ENCODE measurements at regions not wholly inside any gene's neighbourhood (a gene's known extent, or its start where the extent isn't known, plus 50 kb on each side); places are given as distances from the start of the nearest gene placed in this dataset.

DNA sequence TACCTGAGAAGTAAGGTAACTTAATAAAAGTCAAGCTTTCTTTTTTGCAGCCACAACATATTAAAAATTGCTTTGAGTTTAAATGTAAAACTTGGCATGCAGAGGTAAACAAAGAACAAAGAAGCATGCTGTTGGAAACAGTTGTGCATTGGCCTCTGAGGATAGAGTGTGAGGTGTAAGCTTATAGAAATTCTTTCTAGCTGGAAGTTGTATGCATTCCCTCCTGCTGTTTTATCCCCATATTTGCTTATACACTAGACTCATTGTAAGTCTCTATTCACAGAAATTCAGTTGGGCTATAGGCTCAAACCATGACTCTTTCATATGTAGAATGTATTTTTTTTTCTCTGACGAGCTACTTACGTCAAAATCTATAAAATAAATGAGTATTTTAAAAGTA, 316.3 kb downstream of the SLC6A15 start:
- Histone ChIP-seq H3K4me3 (no peak overlapping the region), H3K4me1 (no peaks in the 10 kb centered on the region), H3K27me3 (no peaks in the 10 kb centered on the region), H3K9me3 (no peaks in the 10 kb centered on the region), H3K27ac (no peak overlapping the region), H3K36me3 (no peaks in the 10 kb centered on the region)
- 70 to 81% methylated on average over 2 of the region's 2 CpGs for WGBS, 2 donors
- ATAC-seq (ENCODE audit: low FRiP score in 2 of 2) (no peak), DNase-seq (no peak)
- no peak for TF ChIP-seq POLR2AphosphoS5 (IDR thresholded peaks at IDR 0.05)
- TF ChIP-seq, protein P1, sequence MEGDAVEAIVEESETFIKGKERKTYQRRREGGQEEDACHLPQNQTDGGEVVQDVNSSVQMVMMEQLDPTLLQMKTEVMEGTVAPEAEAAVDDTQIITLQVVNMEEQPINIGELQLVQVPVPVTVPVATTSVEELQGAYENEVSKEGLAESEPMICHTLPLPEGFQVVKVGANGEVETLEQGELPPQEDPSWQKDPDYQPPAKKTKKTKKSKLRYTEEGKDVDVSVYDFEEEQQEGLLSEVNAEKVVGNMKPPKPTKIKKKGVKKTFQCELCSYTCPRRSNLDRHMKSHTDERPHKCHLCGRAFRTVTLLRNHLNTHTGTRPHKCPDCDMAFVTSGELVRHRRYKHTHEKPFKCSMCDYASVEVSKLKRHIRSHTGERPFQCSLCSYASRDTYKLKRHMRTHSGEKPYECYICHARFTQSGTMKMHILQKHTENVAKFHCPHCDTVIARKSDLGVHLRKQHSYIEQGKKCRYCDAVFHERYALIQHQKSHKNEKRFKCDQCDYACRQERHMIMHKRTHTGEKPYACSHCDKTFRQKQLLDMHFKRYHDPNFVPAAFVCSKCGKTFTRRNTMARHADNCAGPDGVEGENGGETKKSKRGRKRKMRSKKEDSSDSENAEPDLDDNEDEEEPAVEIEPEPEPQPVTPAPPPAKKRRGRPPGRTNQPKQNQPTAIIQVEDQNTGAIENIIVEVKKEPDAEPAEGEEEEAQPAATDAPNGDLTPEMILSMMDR (IDR thresholded peaks at IDR 0.05), result no peak
- TF ChIP-seq POLR2A (IDR thresholded peaks at IDR 0.05), result no peak
- no peak for TF ChIP-seq EP300 (IDR thresholded peaks at IDR 0.05)

DNA sequence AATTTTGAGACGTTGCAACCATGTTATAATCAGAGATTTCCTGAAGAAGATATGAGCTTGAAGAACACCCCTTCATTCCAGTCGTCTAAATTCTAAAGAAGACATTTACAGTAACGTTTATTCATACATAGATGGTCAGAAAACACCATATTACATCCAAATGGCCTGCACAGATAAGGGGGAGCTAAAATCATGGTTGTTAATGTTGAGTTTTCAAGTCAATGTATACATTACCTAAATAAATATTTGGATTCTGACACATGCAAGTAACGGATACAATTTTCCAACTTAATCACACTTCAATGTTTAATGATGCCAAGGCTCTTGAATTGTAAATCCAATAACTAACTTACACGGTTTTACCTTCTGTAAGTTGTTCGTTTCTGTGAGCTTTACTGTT, 318.4 kb downstream of the SLC6A15 start:
- DNase-seq, result no peak

DNA sequence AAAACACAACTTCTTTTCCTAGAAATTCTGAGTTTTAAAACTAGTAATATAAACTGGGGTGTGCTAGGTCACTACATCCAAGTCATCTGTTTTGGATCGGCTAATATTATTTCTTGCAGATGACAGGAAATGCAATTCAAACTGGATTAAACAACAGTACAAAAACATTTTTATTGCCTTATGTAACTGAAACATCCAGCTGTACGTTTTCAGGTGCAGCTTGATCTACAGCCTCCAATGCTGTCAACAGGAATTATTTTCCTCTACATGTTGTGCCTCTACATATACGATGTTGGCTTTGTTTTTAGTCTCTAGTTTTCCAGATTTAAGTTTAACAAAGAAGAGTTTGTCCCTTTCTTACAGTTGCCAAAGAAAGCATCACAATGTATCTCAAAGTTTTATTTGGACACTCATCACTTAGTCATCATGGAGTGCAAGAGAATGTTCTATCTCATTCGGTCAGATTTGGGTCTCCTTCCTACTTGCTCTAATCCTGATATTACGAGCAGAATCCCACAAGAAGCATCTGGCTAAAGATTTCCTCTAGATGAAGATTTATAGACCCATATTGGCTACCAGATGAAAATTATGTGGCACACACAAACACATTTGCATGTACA, 326.7 kb downstream of the SLC6A15 start:
- ATAC-seq (ENCODE audit: low FRiP score in 2 of 2), result no peak
- H3K27ac ChIP-seq, result no peak overlapping the region
- no peaks in the 10 kb centered on the region for H3K9me3 ChIP-seq
- no peak for DNase-seq
- TF ChIP-seq, protein P1 (IDR thresholded peaks at IDR 0.05), result no peak
- TF ChIP-seq POLR2AphosphoS5 (IDR thresholded peaks at IDR 0.05) (no peak), POLR2A (IDR thresholded peaks at IDR 0.05) (no peak), EP300 (IDR thresholded peaks at IDR 0.05) (no peak)
- H3K27me3 ChIP-seq, result no peaks in the 10 kb centered on the region
- 62 to 69% methylated on average over 5 of the region's 5 CpGs for WGBS, 2 donors
- H3K4me1 ChIP-seq, result no peaks in the 10 kb centered on the region
- no peaks in the 10 kb centered on the region for H3K36me3 ChIP-seq
- H3K4me3 ChIP-seq, result no peak overlapping the region

More for the DNA sequence above, 318.4 kb downstream of the SLC6A15 start:
- no peaks in the 10 kb centered on the region for H3K36me3 ChIP-seq
- TF ChIP-seq POLR2AphosphoS5 (IDR thresholded peaks at IDR 0.05), result no peak
- no peak for TF ChIP-seq EP300 (IDR thresholded peaks at IDR 0.05)
- TF ChIP-seq, protein P1 (IDR thresholded peaks at IDR 0.05), result no peak
- no peak for TF ChIP-seq POLR2A (IDR thresholded peaks at IDR 0.05)
- no peaks in the 10 kb centered on the region for H3K9me3 ChIP-seq
- H3K4me1 ChIP-seq, result no peaks in the 10 kb centered on the region
- H3K4me3 ChIP-seq, result no peak overlapping the region
- no peak overlapping the region for H3K27ac ChIP-seq
- H3K27me3 ChIP-seq, result no peaks in the 10 kb centered on the region
- 47 to 50% methylated on average over 6 of the region's 6 CpGs for WGBS, 2 donors
- ATAC-seq (ENCODE audit: low FRiP score in 2 of 2), result no peak

DNA sequence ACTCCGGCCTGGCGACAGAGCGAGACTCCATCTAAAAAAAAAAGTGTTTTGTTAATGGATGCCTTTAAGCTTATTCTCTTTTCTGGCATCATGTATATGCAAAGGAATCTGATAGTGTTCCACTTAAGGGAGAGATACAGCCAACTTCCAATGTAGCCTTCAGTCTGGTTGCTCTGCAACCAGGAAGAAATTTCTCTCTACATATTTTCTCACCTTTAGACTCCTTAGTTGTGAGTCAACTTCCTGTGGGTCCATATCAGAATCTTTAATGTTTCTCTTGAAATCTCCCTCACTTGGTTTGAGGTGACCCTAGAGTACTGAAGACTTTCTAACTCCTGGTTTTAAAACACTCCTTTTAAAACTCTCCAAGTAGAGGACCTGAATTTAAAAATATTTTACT, 340.4 kb downstream of the SLC6A15 start:
- Histone ChIP-seq H3K4me3 (no peak overlapping the region), H3K4me1 (no peaks in the 10 kb centered on the region), H3K36me3 (no peaks in the 10 kb centered on the region), H3K27ac (no peak overlapping the region), H3K9me3 (peaks cover 0 to 4% (median 0%) of the 10 kb centered on the region in 4 donors), H3K27me3 (no peaks in the 10 kb centered on the region)
- DNase-seq (no peak), ATAC-seq (ENCODE audit: low FRiP score in 2 of 2) (no peak)
- TF ChIP-seq, protein P1 (IDR thresholded peaks at IDR 0.05), result no peak
- no peak for TF ChIP-seq POLR2AphosphoS5 (IDR thresholded peaks at IDR 0.05)
- TF ChIP-seq EP300 (IDR thresholded peaks at IDR 0.05), result no peak
- TF ChIP-seq POLR2A (IDR thresholded peaks at IDR 0.05), result no peak
- WGBS, 2 donors, result 64 to 65% methylated on average over 3 of the region's 3 CpGs

DNA sequence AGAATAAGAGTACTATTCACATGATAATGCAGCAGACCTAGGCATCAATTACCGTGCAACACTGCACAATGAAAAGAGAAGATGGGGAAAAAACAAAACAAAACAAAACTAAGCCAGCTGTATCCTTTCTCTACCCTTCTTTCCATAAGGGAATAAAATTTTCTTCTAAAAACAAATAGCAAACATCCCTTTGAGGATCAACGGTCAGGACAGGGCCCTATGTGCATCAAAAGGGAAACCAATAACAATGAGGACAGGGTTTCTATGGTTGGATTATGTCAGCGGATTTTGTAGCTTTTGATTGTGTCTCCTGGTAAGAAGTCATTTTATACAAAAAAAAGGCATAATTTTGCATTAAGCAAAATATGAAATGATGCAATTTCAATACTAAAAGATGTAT, 350.3 kb downstream of the SLC6A15 start:
- TF ChIP-seq EP300 (IDR thresholded peaks at IDR 0.05), result no peak
- TF ChIP-seq, protein P1 (IDR thresholded peaks at IDR 0.05), result no peak
- TF ChIP-seq POLR2A (IDR thresholded peaks at IDR 0.05), result no peak
- no peak for ATAC-seq (ENCODE audit: low FRiP score in 2 of 2)
- H3K4me1 ChIP-seq, result no peaks in the 10 kb centered on the region
- H3K36me3 ChIP-seq, result no peaks in the 10 kb centered on the region
- no peak overlapping the region for H3K4me3 ChIP-seq
- H3K27ac ChIP-seq, result no peak overlapping the region
- DNase-seq, result no peak
- no peaks in the 10 kb centered on the region for H3K9me3 ChIP-seq
- 73 to 75% methylated on average over 3 of the region's 3 CpGs for whole genome bisulfite sequencing, 2 donors
- H3K27me3 ChIP-seq, result no peaks in the 10 kb centered on the region

All from upper lobe of left lung (tissue), 6 donors.